OCI-M2 (cell line): ENCODE measurements at regions not wholly inside any gene's neighbourhood (a gene's known extent, or its start where the extent isn't known, plus 50 kb on each side); places are given as distances from the start of the nearest gene placed in this dataset.

ENCODE experiments used
- DNase-seq: peaks from one replicate; lab custom pipeline; 2025; ENCODE audit not compliant: unreplicated experiment; lab: John Stamatoyannopoulos, UW

DNA sequence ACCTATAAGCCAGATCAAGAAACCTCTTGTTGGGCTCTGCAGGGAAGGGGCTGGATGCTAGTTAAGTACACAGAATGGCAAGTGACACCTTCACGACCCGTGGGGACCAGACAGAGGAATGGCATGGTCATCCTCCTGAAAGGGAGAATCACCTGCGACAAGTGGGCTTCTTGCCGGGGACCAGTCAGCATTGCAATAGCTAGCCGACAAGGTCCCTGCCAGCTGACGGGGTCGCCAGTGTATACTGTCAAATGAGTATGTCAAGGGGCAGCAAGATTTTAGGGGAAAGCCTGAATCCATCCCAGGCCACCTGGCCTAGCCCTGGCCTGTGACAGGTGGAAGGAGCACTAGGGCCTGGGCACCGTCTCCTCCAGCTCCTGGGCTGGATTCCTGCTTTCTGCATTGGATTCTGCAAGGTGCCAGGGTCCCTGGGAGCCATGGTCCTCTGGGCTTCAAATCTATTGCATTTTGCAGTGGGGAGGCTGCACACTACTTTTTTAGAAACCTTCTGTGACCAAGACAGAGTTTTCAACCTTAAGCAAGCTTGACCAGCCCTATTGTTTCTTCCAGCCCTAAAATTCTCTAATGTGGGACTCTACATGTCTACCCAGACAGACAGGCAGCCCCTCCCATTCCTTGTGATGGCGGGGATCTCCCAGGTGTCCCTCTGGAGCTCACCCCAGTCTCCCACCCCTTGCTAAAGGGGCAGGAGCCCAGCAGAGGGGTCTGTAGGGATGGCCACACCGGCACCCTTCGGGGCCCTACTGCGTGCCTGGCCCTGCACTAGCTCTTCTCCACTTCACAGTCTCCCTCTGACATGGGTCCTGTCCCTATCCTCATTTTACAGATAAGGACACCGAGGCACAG is 178.5 kb downstream of the GLI2 start:
- no peak for DNase-seq

GRCh38 chr2:120914839-120915521 is 179.3 kb downstream of the GLI2 start:
- DNase-seq: no peak

DNA sequence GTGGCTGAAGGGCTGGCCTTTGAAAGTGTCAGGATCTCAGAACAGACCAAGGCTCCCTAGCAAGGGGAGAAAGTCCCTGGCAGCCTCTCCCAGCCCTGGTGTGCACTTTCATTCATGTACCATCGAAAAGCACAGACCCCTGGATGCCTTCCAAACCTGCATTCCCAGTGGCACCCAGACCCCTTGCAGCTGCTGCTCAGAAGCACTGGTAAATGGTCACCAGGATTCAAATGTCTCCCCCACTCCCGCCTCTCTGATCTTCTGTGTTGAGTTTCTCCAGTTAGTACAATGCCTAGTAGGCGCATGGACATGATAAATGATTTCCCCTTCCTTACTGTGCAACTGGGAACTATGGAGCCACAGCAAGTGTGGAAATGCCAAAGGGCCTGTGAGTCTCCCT is 180.0 kb downstream of the GLI2 start:
- DNase-seq: no peak

- no peak for DNase-seq
These were observed 180.8 kb downstream of the GLI2 start for GRCh38 chr2:120916446-120916845.

GRCh38 chr2:120917886-120918285 is 182.2 kb downstream of the GLI2 start:
- no peak for DNase-seq

- no peak for DNase-seq
These were observed 183.5 kb downstream of the GLI2 start for GRCh38 chr2:120919216-120919615.

DNA sequence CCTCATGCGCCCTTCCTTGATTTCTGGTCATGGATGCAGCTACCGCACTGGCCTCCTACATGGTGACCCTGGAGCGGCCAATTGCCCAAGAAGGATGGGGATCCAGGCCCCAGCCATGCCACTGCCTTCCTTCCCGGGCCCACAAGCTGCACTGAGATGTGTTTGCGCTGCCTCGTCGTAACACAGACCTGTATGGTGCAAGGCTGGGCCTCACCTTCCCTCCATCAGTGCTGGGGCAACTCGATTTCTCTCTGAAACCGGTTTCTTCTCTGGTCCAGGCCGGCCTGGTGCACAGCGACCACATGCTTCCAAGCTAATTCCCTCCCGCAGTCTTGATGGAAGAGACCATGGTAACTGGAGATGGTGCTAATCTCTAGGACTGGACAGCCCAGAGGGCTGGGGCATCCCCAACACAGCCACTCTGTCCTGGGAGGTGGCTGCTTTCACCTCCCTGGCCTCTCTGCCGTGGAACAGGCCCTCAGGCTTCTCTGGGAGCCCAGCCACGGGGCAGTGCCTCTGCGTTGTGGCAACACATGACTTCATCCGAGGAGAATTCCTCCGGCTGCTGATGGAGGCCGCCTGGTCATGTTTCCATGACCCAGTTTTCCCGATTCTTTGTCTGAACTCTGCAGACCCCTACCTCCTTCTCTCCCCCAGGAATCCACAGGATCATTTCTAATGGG is 184.2 kb downstream of the GLI2 start:
- DNase-seq: no peak

- no peak for DNase-seq
These were observed 184.9 kb downstream of the GLI2 start for GRCh38 chr2:120920454-120921148.

- DNase-seq: no peak
These were observed 185.8 kb downstream of the GLI2 start for GRCh38 chr2:120921457-120921856.

DNA sequence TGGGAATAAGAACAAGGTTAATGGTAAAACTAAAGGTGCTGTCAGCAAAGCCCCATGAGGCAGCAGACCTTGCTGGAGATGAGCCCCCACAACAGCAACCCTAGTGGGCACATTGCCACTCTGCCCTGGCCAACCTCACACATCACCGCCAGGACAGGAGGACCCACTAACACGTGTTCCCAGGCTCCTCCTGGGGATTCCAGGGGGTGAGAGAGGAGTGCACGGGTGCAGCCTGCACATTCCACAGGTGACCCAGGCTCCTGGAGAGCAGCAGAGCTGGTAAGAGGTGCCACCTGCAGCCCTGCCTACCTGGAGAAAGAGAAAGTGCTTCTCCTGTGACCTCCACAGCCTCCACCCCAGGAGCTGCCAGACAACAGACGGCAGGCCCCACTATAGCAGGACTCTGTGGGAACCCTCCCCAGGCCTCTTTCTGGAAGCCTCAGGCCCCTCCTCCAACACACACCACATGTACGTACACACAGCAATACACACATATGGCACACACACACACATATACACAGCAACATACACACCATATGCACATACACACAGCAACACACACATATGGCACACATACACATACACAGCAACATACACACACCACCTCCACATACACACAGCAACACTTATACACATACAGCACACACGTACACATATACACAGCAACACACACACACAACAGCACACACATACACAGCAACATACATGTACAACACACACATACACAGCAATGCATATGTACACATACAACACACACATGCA is 187.1 kb downstream of the GLI2 start:
- no peak for DNase-seq

DNA sequence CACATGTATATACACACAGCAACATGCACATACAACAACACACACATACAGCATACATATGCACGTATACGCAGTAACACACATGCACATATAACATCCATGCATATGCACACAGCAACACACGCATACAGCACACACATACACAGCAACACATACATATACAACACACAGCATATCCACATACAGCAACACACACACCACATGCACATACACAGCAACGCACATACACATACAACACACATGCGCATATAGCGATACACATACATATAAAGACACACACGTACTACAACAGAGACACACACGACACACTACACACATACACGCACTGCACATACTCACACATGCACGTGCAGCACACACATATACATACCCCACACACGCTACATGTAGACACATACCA is 187.8 kb downstream of the GLI2 start:
- DNase-seq: no peak

DNA sequence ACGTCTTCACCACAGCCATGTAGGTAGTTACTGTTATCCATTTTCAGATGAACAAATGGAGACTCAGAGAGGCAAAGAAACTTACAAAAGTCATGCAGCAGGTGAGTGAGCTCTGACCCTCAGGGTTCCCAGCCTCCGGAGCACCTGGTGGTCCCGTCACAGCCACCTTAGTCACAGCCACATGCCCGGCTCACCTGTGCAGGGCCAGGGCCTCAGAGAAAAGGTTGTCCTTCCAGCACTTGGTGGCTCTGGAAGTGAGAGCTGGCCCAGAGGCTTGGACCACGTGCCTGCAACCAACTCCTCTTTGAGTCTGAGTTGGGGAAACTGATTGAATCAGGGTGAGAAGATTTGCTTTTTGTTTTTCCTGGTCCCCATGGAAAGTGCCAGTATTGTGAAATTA is 189.3 kb downstream of the GLI2 start:
- no peak for DNase-seq

GRCh38 chr2:120926463-120927264 is 191.0 kb downstream of the GLI2 start:
- DNase-seq: no peak

GRCh38 chr2:120927265-120927628 is 191.6 kb downstream of the GLI2 start:
- DNase-seq: no peak

DNA sequence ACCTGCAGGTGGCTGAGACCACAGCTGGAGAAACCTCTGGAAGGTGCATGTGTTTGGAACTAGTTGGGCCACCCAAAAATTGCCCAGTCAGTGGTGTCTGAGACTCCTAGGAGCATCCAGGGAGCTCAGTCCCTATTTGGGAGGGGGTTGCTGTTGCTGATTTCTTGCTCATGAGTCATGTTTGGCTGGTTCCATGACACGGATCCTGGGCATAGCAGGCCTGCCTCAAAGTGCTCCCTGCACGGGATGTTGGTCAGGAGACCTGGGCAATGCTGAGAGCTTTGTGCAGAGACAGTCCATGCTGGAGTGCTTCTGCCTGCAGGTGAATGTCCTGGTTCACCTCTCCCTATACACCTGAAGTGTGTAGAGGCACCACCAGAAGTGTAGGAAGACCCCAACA is 194.2 kb downstream of the GLI2 start:
- DNase-seq: no peak

DNA sequence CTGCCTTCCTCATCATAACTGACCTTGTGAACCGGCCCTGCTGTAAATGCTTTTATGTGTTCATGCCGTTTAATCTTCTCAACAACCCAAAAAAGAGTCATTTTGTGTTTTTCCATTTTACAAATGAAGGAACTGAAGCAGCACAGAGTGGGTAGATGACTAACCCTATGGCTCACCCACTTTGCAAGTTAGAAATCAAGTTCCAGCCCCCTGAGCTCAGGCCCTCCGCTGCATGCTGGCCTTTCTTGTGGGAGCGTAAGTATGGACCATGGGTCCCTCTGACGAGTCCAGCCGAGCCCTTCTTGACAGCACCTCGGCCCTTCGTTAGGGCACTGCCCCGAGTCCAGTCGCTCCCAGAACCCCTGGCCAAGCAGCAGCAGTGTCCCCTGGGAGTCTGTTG is 194.6 kb downstream of the GLI2 start:
- DNase-seq: no peak

DNA sequence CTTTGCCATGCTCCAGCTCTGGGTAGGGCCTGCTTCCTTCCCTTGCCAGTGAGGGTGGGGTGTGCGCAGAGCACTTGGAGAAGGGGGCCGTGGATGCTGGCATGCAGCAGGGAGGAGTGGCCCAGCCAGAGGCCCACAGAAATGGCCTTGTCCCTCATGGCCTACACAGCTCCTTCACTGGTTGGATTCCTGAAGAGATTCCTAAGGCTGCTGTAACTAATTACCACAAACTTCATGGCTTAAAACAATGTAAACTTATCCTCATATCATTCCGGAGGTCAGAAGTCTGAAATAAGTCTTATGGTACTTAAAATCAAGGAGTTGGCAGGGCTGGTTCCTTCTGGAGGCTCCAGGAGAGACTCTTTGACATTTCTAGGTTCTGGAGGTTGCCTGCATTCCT is 195.2 kb downstream of the GLI2 start:
- no peak for DNase-seq

DNA sequence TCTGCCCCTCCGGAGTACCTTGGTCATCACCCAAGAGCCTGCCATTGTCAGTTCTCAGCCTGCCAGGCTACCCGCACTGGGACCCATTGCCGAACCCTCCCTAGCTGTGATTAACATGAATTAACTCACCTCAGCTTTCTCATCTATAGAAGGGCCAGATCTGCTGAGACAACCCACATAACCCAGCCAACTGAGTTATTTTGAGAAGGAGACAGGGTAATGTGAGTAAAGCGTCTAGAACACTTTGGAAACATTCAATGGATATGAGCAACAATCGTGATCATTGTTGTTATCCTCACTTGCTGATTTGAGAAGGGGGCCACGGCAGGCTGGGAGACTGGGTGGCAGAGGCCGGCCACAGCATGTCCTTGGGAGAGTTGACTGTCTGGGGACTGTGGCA is 196.8 kb downstream of the GLI2 start:
- DNase-seq: no peak

DNA sequence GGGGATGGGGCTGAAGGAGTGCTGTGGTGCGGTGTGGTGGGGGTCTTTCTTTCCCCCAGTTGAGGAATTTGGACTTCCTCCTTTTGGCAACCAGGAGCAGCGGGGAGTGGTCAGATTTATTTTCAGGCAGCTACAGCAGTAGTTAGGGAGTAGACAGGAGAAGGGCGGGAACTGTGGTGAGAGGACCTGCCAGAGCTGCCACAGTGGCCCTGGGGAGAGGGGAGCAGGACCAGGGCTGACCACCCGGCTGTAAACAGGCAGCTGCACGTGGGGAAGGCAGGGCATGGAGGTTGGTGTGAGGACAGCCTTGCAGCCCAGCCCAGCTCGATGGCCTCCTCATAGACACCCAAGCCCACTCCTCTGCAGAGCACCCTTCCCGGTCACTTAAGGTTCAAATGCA is 197.2 kb downstream of the GLI2 start:
- no peak for DNase-seq
